ENCODE measurements at regions not wholly inside any gene's neighbourhood (a gene's known extent, or its start where the extent isn't known, plus 50 kb on each side); places are given as distances from the start of the nearest gene placed in this dataset.

DNA sequence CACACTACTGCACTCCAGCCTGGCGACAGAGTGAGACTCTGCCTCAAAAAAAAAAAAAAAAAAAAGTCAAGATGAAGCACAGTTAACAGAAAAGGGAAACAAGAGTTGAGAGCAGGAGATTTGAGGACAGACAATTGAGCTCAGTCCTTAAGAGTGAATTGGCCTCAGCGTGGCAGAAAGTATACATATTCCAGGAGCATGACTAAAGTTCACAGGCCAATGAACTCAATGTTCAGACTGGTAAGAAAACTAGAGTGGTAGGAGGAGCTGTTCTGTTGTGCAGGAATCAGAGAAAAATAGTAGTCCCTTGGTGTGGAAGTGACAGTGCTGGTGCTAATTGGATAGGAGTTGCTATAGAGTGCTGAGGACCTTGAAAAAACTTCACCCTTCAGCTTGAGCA is 60.0 kb downstream of the NRN1 start:
- Histone ChIP-seq H3K27me3 (no peaks in the 10 kb centered on the region), H3K9me3 (replicated peaks in 1 of 11) (peaks cover 10 to 24% (median 17%) of the 10 kb centered on the region in 11 experiments; a peak in 14 of 22 replicates), H3K4me2 (no peak overlapping the region), H3K36me3 (no peaks in the 10 kb centered on the region; a peak in 1 of 22 replicates), H3K9ac (no peak overlapping the region), H4K20me1 (no peaks in the 10 kb centered on the region), H3K27ac (no peak overlapping the region), H3K4me1 (no peaks in the 10 kb centered on the region), H3K4me3 (no peak overlapping the region)
- TF ChIP-seq Cebpa-rat (IDR thresholded peaks at IDR 0.05), result no peak

DNA sequence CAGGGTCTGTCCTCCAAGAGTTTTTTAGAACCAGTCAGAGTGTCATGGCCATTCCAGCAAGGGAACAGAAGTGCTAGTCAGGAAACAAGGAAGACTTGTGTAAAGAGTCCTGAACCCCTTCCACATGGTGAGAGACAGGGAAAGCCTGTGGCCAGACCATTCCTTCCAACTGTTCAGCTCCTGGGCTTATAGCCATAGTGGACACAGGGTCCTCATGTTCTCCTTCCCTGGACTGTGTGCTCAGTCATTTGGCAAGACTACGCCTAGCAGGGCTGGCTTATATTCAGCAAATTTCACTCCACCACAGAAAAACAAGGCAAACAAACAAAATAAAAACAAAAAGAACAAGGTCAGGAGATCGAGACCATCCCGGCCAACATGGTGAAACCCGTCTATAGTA is 60.5 kb downstream of the NRN1 start:
- H3K27me3 ChIP-seq, result no peaks in the 10 kb centered on the region
- no peak overlapping the region for H3K4me2 ChIP-seq
- no peak overlapping the region for H3K9ac ChIP-seq
- H3K27ac ChIP-seq, result no peak overlapping the region
- H3K4me3 ChIP-seq, result no peak overlapping the region
- no peaks in the 10 kb centered on the region for H3K4me1 ChIP-seq
- peaks cover 10 to 24% (median 17%) of the 10 kb centered on the region in 11 experiments; a peak in 14 of 22 replicates for H3K9me3 ChIP-seq (replicated peaks in 1 of 11)
- no peaks in the 10 kb centered on the region; a peak in 1 of 22 replicates for H3K36me3 ChIP-seq
- TF ChIP-seq Cebpa-rat (IDR thresholded peaks at IDR 0.05), result no peak
- no peaks in the 10 kb centered on the region for H4K20me1 ChIP-seq

DNA sequence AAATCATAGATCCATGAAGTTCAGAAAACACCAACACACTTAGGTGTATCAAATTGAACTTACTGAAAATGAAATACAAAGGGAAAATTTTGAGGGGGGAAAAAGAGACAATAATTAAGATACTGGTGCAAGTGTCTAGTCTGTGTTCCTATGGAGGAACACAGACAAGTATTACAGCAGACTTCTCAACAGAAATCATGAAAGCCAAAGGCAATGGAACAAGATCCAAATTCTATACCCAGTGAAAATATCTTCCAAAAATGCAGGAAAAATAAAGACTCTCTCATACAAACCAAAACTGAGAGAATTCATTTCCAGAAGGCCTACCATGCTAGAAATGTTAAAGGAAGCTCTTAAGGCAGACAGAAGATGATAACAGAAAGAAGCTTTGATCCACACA is 63.1 kb downstream of the NRN1 start:
- Histone ChIP-seq H3K27ac (no peak overlapping the region), H3K4me1 (no peaks in the 10 kb centered on the region), H3K27me3 (no peaks in the 10 kb centered on the region), H4K20me1 (no peaks in the 10 kb centered on the region), H3K36me3 (no peaks in the 10 kb centered on the region; a peak in 1 of 22 replicates), H3K9ac (no peak overlapping the region), H3K4me2 (no peak overlapping the region), H3K4me3 (no peak overlapping the region), H3K9me3 (replicated peaks in 1 of 11) (peaks cover 10 to 24% (median 17%) of the 10 kb centered on the region in 11 experiments; a peak in 14 of 22 replicates)
- TF ChIP-seq Cebpa-rat (IDR thresholded peaks at IDR 0.05), result no peak

DNA sequence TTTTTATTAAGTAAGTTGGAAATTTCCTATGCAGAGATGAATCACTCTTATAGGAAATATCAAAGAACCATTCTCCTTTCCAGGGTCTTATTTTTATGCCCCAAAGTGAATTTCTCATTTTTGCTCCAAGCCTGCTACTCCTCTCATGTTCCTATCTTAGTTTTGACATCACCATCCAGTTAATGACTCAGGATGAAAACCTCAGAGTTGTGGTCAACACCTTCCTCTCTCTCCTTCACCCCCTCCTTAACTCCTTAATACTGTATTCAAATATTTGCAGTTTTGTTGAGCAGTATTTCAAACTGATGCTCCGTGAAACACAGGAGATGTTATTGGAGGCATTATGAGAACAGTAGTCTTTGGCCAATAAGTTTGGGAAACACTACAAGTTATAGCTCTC is 64.1 kb downstream of the NRN1 start:
- no peak overlapping the region for H3K9ac ChIP-seq
- no peaks in the 10 kb centered on the region for H4K20me1 ChIP-seq
- no peaks in the 10 kb centered on the region; a peak in 1 of 22 replicates for H3K36me3 ChIP-seq
- no peak overlapping the region for H3K4me2 ChIP-seq
- no peak for TF ChIP-seq Cebpa-rat (IDR thresholded peaks at IDR 0.05)
- H3K4me1 ChIP-seq, result no peaks in the 10 kb centered on the region
- no peak overlapping the region for H3K27ac ChIP-seq
- no peak overlapping the region for H3K4me3 ChIP-seq
- peaks cover 10 to 24% (median 17%) of the 10 kb centered on the region in 11 experiments; a peak in 14 of 22 replicates for H3K9me3 ChIP-seq (replicated peaks in 1 of 11)
- H3K27me3 ChIP-seq, result no peaks in the 10 kb centered on the region

DNA sequence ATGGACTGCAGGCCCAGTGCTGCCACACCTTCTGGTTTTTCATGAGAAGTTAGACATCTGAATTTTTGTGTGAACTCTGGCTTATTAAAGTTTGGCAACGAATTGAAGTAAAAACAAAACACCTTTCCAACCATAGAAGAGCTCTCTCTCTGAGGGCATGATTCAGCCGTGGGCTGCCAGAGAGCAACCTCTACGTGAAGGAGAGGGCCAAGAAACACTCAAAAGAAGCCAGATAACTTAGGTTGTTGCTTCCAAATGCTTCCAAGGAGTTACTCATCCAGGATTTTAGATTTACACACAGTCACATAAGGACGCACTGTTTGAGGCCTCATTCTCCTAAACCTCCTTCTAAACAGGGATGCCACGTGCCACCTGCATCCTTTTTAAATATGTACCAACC is 65.5 kb downstream of the NRN1 start:
- Histone ChIP-seq H3K27ac (no peak overlapping the region), H3K36me3 (no peaks in the 10 kb centered on the region; a peak in 1 of 22 replicates), H3K4me2 (no peak overlapping the region), H4K20me1 (no peaks in the 10 kb centered on the region), H3K4me3 (no peak overlapping the region), H3K27me3 (no peaks in the 10 kb centered on the region), H3K9me3 (replicated peaks in 1 of 11) (peaks cover 10 to 24% (median 17%) of the 10 kb centered on the region in 11 experiments; a peak in 14 of 22 replicates), H3K9ac (no peak overlapping the region), H3K4me1 (no peaks in the 10 kb centered on the region)
- TF ChIP-seq Cebpa-rat (IDR thresholded peaks at IDR 0.05), result no peak

DNA sequence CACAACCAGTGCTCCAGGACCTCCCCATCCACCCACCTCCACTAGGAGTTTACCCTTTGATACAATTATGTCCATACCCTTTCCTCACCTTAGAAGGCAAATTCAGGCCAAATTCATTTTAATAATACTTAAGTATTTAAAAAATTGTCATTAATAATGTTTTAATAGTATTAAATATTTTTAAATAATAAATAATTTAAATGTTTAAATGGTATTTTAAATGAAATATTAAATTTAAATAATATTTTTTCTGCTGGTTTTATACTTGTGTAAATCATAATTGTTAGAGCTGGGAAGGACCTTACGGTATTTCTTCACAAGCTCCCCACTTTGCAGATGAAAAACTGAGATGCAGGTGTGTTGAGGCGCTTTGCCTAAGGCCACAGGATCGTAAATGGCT is 67.8 kb downstream of the NRN1 start:
- Histone ChIP-seq H3K9me3 (replicated peaks in 1 of 11) (peaks cover 7 to 13% (median 9%) of the 10 kb centered on the region in 11 experiments; a peak in 13 of 22 replicates), H3K4me3 (no peak overlapping the region), H3K4me2 (no peak overlapping the region), H4K20me1 (no peaks in the 10 kb centered on the region), H3K9ac (no peak overlapping the region), H3K27ac (no peak overlapping the region), H3K36me3 (no peaks in the 10 kb centered on the region), H3K27me3 (no peaks in the 10 kb centered on the region), H3K4me1 (no peaks in the 10 kb centered on the region)
- no peak for TF ChIP-seq Cebpa-rat (IDR thresholded peaks at IDR 0.05)

DNA sequence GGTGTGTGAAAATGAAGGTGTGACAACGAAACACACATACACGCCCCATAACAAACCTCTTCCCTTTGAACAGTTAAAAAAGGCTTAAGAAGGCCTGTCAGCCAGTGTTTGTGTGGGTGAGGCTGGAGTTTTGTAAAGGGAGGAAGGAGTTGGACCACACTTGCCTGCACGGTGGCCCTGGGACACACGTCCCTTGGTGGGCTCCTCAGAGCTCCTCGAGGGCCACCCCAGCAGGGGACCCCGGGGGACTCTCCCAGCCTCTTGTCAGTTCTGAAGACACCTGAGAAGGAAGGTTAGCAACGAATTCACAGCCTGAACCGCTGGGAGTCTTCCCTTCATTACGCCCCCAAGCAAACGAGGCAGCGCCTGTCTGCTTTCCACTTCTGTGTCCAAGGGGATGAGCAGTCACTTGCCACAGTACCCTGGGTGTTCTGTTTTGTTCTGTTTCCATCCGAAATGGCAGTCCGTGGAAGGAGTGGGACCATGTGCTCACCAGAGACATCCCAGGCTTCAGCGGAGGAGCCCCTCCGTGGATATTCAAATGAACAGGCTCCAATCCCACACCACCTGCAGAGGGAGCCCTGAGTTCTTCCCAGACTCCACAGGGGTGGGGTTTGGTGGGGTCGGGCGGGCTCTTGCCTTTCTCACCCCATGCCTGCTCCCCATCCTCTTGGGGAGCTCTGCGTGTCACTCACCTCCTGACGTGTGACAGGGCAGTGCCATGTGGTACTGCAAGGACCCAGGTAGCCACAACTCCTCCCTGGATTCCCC is 68.6 kb downstream of the NRN1 start:
- Histone ChIP-seq H3K27ac (no peak overlapping the region), H3K4me1 (no peaks in the 10 kb centered on the region)
- no peak for TF ChIP-seq Cebpa-rat (IDR thresholded peaks at IDR 0.05)

DNA sequence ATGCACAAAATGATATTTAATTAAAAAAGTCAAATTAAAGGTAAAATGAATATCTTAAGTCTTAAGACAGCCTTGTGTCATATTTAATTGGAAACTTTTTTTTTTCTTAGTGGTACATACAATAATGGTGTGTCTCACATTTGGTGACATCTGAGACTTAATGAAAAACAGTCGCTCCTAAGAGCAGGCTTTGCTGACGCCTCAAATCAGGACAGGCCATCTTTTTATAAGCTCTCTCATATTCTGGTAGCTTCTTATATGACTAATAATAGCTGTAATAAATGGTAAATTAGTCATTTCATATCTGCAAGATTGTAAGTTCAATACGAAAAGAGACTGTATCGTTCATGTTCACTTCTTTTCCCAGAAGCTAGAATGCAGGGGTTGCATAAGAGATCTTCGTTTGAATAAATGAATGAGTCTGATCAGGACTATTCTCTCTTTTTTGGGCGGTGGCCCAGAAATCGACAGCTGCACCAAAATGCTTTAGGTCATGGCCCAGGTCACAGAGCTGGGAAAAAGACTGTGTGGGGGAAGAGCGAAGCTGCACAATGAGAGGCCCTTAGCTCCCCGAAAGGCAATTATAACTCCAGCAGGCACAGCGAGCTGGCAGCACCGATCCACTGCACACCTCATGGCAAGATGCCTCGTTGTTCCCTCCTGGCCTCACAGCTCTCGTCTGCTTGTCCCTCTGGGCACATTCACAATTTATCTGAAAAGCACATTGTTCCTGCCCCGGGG is 69.4 kb downstream of the NRN1 start:
- Histone ChIP-seq H3K9me3 (replicated peaks in 1 of 11) (peaks cover 0 to 5% (median 0%) of the 10 kb centered on the region in 11 experiments; a peak in 3 of 22 replicates), H3K4me2 (no peak overlapping the region), H4K20me1 (no peaks in the 10 kb centered on the region), H3K27ac (no peak overlapping the region), H3K9ac (no peak overlapping the region), H3K36me3 (no peaks in the 10 kb centered on the region), H3K4me3 (no peak overlapping the region), H3K27me3 (no peaks in the 10 kb centered on the region), H3K4me1 (no peaks in the 10 kb centered on the region)
- TF ChIP-seq Cebpa-rat (IDR thresholded peaks at IDR 0.05), result no peak

More for the DNA sequence above, 68.6 kb downstream of the NRN1 start:
- Histone ChIP-seq H3K27me3 (no peaks in the 10 kb centered on the region), H3K36me3 (no peaks in the 10 kb centered on the region), H3K4me3 (no peak overlapping the region), H3K4me2 (no peak overlapping the region), H3K9ac (no peak overlapping the region), H4K20me1 (no peaks in the 10 kb centered on the region), H3K9me3 (replicated peaks in 1 of 11) (peaks cover 0 to 5% (median 1%) of the 10 kb centered on the region in 11 experiments; a peak in 7 of 22 replicates)

DNA sequence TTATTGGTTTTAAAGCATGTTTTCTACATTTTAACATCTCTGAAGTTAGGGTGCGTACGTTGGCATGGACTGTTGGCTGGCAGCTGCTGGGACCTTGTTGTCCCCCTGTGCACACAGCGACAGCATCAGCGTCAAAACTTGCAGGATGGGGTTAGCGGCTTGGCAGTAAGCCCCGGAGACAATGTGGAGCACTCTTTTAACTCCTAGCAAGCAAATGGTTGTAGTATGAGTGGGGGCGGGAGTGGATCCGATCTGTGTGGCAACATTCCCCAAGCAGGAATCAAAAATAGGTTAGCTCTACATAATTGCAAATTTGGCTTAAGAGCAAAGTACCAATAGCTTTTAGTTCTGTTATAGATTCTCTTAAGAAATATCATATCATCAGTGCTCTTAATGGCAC is 70.1 kb downstream of the NRN1 start:
- Histone ChIP-seq H3K36me3 (no peaks in the 10 kb centered on the region), H4K20me1 (no peaks in the 10 kb centered on the region), H3K4me2 (no peak overlapping the region), H3K27me3 (no peaks in the 10 kb centered on the region), H3K4me1 (no peaks in the 10 kb centered on the region), H3K27ac (no peak overlapping the region), H3K4me3 (no peak overlapping the region), H3K9me3 (replicated peaks in 1 of 11) (peaks cover 0 to 6% (median 0%) of the 10 kb centered on the region in 11 experiments; a peak in 3 of 22 replicates), H3K9ac (no peak overlapping the region)
- no peak for TF ChIP-seq Cebpa-rat (IDR thresholded peaks at IDR 0.05)
